Fibroblast of skin of scalp (primary cell): ENCODE measurements at regions not wholly inside any gene's neighbourhood (a gene's known extent, or its start where the extent isn't known, plus 50 kb on each side); places are given as distances from the start of the nearest gene placed in this dataset.
"Not testable (repeated sequence)": the region's sequence is repeated elsewhere in the genome, so short reads cannot be mapped to it uniquely, and the experiment has no call there.

Experiments used
- DNase-seq: peaks from one replicate; pipeline ENCODE4 v3.0.0-alpha.2; 2013

DNA sequence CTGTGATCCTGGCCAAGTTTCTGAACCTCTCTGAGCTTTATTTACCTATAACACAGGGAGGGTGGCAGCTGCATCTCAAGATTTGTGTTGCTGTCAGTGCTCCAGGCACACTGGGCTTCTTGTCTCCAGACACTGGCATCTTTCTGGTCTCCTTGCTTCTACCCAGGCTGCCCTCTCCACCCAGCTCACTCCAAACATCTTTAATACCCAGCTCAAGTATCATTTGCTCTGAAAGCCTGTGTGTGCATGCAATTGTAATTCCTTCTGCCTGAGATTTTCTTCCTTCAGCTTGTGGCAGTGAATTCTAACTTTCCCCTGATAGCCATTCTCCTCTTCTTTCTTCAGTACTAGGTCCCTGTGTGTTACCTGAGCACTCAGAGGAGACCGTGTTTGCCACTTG, 50.7 kb upstream of the USP7 start:
- no peak for DNase-seq

DNA sequence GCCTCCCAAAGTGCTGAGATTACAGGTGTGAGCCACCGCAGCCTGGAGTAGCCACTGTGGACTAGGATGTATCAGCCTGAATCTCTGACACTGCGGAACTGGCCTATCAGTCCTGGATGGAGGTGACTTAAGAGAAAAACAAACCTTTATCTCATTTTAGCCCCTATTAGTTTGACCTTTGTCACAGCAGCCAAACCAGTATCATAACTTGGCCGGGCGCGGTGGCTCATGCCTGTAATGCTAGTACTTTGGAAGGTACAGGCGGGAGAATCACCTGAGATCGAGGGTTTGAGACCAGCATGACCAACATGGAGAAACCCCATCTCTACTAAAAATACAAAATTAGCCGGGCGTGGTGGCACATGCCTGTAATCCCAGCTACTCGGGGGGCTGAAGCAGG, 51.8 kb upstream of the USP7 start:
- DNase-seq, result no peak

- DNase-seq, result not testable (repeated sequence)
Measured at GRCh38 chr16:9016005-9016404, 52.3 kb upstream of the USP7 start.

- no peak for DNase-seq
Measured at GRCh38 chr16:9016824-9017223, 53.1 kb upstream of the USP7 start.

DNA sequence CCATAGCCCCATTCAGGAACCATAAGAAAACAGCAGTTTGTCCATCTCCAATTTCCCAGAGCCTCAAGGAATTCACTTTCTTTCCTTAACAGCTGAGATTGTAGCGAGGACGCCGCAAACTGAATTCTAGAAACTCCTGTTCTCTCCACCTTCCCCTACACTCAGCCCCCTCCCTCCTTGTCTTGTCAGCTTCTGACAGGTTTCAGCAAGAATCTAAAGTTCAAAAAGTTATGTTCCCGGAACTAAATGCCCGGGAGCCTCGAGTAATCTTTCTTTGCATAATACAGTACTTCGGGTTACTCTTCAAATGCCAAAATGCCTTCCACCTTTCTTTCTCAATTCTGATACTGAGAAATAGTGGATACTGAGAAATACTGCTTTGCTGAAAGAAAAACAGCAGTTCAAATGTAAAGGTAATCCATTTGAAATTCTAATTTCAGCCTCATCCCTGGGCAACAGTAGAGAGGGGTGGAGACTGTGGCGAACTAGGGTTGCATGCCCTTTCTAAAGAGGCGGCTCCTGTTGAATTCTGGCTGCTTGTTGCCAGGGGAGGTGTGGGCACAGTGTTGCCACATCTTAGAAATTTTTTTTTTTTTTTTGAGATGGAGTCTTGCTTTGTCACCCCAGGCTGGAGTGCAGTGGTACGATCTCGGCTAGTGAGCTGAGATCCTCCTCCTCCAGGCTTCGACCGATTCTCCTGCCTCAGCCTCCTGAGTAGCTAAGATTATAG, 63.5 kb upstream of the USP7 start:
- DNase-seq, result no peak

GRCh38 chr16:9028491-9028890, 63.0 kb upstream of the HAPSTR1 start:
- not testable (repeated sequence) for DNase-seq

GRCh38 chr16:9031107-9031506, 60.3 kb upstream of the HAPSTR1 start:
- DNase-seq, result no peak

DNA sequence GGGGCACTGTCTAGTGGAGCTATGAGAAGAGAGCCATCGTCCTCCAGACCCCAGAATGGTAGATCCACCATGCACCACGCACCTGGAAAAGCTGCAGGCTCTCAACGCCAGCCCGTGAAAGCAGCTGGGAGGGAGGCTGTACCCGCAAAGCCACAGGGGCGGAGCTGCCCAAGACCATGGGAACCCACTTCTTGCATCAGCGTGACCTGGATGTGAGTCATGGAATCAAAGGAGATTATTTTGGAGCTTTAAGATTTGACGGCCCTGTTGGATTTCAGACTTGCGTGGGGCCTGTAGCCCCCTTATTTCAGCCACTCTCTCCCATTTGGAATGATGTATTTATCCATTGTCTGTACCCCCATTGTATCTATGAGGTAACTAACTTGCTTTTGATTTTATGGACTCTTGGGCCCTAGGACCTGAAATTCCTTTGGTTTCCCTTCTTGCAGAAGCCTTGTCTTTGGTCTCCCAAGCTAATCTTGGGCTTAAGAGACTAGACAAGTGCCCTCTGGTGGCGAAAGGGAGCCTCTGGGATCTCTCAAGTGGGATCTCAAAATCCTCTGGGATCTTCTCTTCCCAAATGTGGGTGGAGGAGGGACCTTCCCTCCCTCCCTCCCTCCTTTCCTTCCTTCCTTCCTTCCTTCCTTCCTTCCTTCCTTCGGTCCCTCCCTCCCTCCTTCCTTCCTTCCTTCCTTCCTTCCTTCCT, 58.2 kb upstream of the HAPSTR1 start:
- DNase-seq, result peak; percentile 58

- DNase-seq, result no peak
Measured at GRCh38 chr16:9034056-9034455, 57.4 kb upstream of the HAPSTR1 start.

DNA sequence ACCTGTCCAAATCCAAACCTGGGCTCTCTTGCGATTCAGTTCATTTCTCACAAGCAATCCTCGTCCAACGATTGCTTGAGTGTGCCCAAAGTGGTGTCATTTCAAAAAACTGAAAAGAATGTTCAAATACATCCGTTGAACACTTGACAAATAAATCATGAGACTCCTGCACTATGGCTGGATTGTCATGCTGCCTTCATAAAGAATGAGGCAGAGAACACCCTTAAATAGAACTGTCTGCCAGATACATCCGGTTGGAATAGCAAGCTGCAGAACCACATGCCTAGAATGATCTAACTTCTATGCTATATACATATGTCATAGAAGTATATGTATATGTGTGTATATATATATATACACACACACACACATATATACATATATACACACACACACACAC, 55.4 kb upstream of the HAPSTR1 start:
- DNase-seq, result peak; percentile 68

GRCh38 chr16:9039210-9039609, 52.2 kb upstream of the HAPSTR1 start:
- DNase-seq, result peak; percentile 30

GRCh38 chr16:9040800-9041412, 50.5 kb upstream of the HAPSTR1 start:
- no peak for DNase-seq
